CD14-positive monocyte (primary cell): ENCODE measurements at regions not wholly inside any gene's neighbourhood (a gene's known extent, or its start where the extent isn't known, plus 50 kb on each side); places are given as distances from the start of the nearest gene placed in this dataset.
"Not testable (repeated sequence)": the region's sequence is repeated elsewhere in the genome, so short reads cannot be mapped to it uniquely, and the experiment has no call there.

Source experiments
- DNase-seq, 3 donors: peaks; one replicate each; pipeline ENCODE4 v3.0.0-alpha.2; 2011 to 2022
- H2AFZ ChIP-seq: 2 replicates; pipeline ENCODE4 v1.6.0; 2012; ENCODE audit warnings: mild to moderate bottlenecking, low read depth, low read length, inconsistent platforms; ENCODE audit not compliant: insufficient read depth, poor library complexity, severe bottlenecking
- H3K27ac ChIP-seq, 2 donors: 1 replicate in 1 of 2; 2 replicates in 1 of 2; pipeline ENCODE4 v1.5.1; 2012 to 2013; ENCODE audit warnings: low read length in 2 of 2, control low read depth in 1 of 2, inconsistent platforms in 1 of 2, low read depth in 1 of 2, mild to moderate bottlenecking in 1 of 2
- H3K27me3 ChIP-seq, 2 donors: one replicate each; pipeline versions ENCODE4 v1.6.0 to v1.6.1; 2011 to 2013; ENCODE audit warnings: low read length in 2 of 2; ENCODE audit not compliant: control insufficient read depth in 2 of 2, insufficient read depth in 2 of 2
- H3K36me3 ChIP-seq, 2 donors: replicated peaks in 1 of 2; 1 replicate in 1 of 2; 2 replicates in 1 of 2; pipeline versions ENCODE4 v1.5.1 to v1.6.1; 2012 to 2013; ENCODE audit warnings: low read length in 2 of 2, control low read depth in 1 of 2, inconsistent platforms in 1 of 2, mild to moderate bottlenecking in 1 of 2; ENCODE audit not compliant: insufficient read depth in 2 of 2, control insufficient read depth in 1 of 2
- H3K4me1 ChIP-seq, 2 donors: 1 replicate in 1 of 2; 2 replicates in 1 of 2; pipeline versions ENCODE4 v1.5.1 to v1.6.1; 2012 to 2013; ENCODE audit warnings: low read length in 2 of 2, control low read depth in 1 of 2, inconsistent platforms in 1 of 2, mild to moderate bottlenecking in 1 of 2, moderate library complexity in 1 of 2; ENCODE audit not compliant: insufficient read depth in 2 of 2, control insufficient read depth in 1 of 2
- H3K4me2 ChIP-seq: replicated peaks from 2 replicates; pipeline ENCODE3; 2012; ENCODE audit warnings: low read length, moderate library complexity, mild to moderate bottlenecking; ENCODE audit not compliant: poor library complexity, severe bottlenecking; ENCODE audit errors: extremely low read depth
- H3K4me3 ChIP-seq, 3 experiments: fragments of 200-600 bp in 1 of 3; sonication (generic) in 1 of 3; replicated peaks in 1 of 3; 1 replicate in 2 of 3; 2 replicates in 1 of 3; pipeline ENCODE4 v1.5.1; 2011 to 2013; ENCODE audit warnings: low read length in 3 of 3, mild to moderate bottlenecking in 3 of 3, control low read depth in 2 of 3, low read depth in 2 of 3, inconsistent platforms in 1 of 3, moderate library complexity in 1 of 3
- H3K79me2 ChIP-seq: 2 replicates; pipeline ENCODE4 v1.6.0; 2012; ENCODE audit warnings: mild to moderate bottlenecking, control low read depth, inconsistent platforms, low read length, moderate library complexity; ENCODE audit not compliant: insufficient read depth
- H3K9ac ChIP-seq: 2 replicates; pipeline ENCODE4 v1.6.0; 2017; ENCODE audit warnings: low read length, mild to moderate bottlenecking; ENCODE audit not compliant: insufficient read depth, poor library complexity, severe bottlenecking
- H3K9me3 ChIP-seq, 2 donors: replicated peaks in 1 of 2; 1 replicate in 1 of 2; 2 replicates in 1 of 2; pipeline versions ENCODE4 v1.5.1 to v1.6.1; 2012 to 2013; ENCODE audit warnings: low read length in 2 of 2, control low read depth in 1 of 2; ENCODE audit not compliant: control insufficient read depth in 1 of 2, insufficient read depth in 1 of 2
- H4K20me1 ChIP-seq: 2 replicates; pipeline ENCODE4 v1.6.0; 2012; ENCODE audit warnings: mild to moderate bottlenecking, low read length, control low read depth, moderate library complexity; ENCODE audit not compliant: insufficient read depth
- H3K27ac Mint-ChIP-seq, 7 donors: one replicate each; pipeline ENCODE4 v1.8.0; 2020; ENCODE audit warnings: mild to moderate bottlenecking in 7 of 7, mixed read lengths in 7 of 7, moderate library complexity in 6 of 7, inconsistent platforms in 2 of 7
- H3K27me3 Mint-ChIP-seq, 3 donors: one replicate each; pipeline ENCODE4 v1.8.0; 2021 to 2022; ENCODE audit warnings: low read depth in 3 of 3, mild to moderate bottlenecking in 3 of 3, mixed read lengths in 3 of 3, moderate library complexity in 3 of 3, inconsistent platforms in 1 of 3
- H3K36me3 Mint-ChIP-seq, 2 donors: one replicate each; pipeline ENCODE4 v1.8.0; 2020; ENCODE audit warnings: mixed read lengths in 2 of 2, inconsistent platforms in 1 of 2, mild to moderate bottlenecking in 1 of 2
- H3K4me1 Mint-ChIP-seq: one replicate; pipeline ENCODE4 v1.8.0; 2020; ENCODE audit warnings: mild to moderate bottlenecking, mixed read lengths
- H3K4me3 Mint-ChIP-seq, 2 donors: one replicate each; pipeline ENCODE4 v1.8.0; 2020; ENCODE audit warnings: mild to moderate bottlenecking in 2 of 2, mixed read lengths in 2 of 2, moderate library complexity in 1 of 2
- H3K9me3 Mint-ChIP-seq, 7 donors: one replicate each; pipeline ENCODE4 v1.8.0; 2020 to 2022; ENCODE audit warnings: mixed read lengths in 7 of 7, mild to moderate bottlenecking in 6 of 7, moderate library complexity in 6 of 7, inconsistent platforms in 2 of 7
- WGBS: methylation state at CpG from one replicate; pipeline ENCODE4 v1.1.5; 2013; ENCODE audit warnings: missing lambda C conversion rate; ENCODE audit not compliant: insufficient coverage; 5-methylcytosine and 5-hydroxymethylcytosine counted together
- intact Hi-C, 2 donors: fragments of 100-400 bp; cut with micrococcal nuclease; formaldehyde crosslinking; loops; one replicate each; pipeline versions ENCODE4 v1.15.0 to v1.15.1; 2023
- TF ChIP-seq, protein P1 (sequence below): fragments of 200-600 bp; IDR thresholded peaks from one replicate; pipeline ENCODE4 v1.8.0; 2022; ENCODE audit warnings: antibody characterized with exemption, mild to moderate bottlenecking

DNA sequence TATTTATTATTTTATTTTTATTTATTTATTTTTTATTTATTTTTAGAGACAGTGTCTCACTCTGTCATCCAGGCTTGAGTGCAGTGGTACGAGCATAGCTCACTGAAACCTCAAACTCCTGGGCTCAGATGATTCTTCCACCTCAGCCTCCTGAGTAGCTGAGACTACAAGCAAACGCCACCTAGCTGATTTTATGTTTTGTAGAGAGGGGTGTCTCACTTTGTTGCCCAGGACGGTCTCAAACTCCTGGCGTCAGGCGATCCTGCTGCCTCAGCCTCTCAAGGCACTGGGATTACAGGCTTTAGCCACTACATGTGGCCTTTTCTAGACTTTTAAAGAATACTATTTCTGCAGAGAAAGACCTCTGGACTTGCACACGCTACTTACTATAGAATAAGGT, 61.3 kb upstream of the C1orf53 start:
- Mint-ChIP-seq H3K36me3 (no peaks in the 10 kb centered on the region), H3K4me3 (no peak overlapping the region), H3K4me1 (peaks cover 31% of the 10 kb centered on the region), H3K27ac (peak overlapping the region in 3 of 7 donors; percentile 30 to 50 (median 35)), H3K9me3 (peaks cover 0 to 3% (median 0%) of the 10 kb centered on the region in 7 donors), H3K27me3 (peaks cover 0 to 1% (median 0%) of the 10 kb centered on the region in 3 donors)
- TF ChIP-seq, protein P1, sequence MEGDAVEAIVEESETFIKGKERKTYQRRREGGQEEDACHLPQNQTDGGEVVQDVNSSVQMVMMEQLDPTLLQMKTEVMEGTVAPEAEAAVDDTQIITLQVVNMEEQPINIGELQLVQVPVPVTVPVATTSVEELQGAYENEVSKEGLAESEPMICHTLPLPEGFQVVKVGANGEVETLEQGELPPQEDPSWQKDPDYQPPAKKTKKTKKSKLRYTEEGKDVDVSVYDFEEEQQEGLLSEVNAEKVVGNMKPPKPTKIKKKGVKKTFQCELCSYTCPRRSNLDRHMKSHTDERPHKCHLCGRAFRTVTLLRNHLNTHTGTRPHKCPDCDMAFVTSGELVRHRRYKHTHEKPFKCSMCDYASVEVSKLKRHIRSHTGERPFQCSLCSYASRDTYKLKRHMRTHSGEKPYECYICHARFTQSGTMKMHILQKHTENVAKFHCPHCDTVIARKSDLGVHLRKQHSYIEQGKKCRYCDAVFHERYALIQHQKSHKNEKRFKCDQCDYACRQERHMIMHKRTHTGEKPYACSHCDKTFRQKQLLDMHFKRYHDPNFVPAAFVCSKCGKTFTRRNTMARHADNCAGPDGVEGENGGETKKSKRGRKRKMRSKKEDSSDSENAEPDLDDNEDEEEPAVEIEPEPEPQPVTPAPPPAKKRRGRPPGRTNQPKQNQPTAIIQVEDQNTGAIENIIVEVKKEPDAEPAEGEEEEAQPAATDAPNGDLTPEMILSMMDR: no peak
- H3K79me2 ChIP-seq: no peaks in the 10 kb centered on the region
- H3K4me2 ChIP-seq: no peak overlapping the region
- no peaks in the 10 kb centered on the region for H3K27me3 ChIP-seq
- H4K20me1 ChIP-seq: no peaks in the 10 kb centered on the region
- no peaks in the 10 kb centered on the region for H3K9me3 ChIP-seq
- peaks cover 20 to 25% of the 10 kb centered on the region in 2 donors for H3K4me1 ChIP-seq
- H3K9ac ChIP-seq: no peak overlapping the region
- H2AFZ ChIP-seq: no peak overlapping the region
- H3K4me3 ChIP-seq: no peak overlapping the region
- H3K27ac ChIP-seq: no peak overlapping the region
- no peaks in the 10 kb centered on the region for H3K36me3 ChIP-seq
- intact Hi-C loops: no loop called here
- no CpG with 5 or more reads among the region's 6 CpGs for WGBS
- no peak for DNase-seq

DNA sequence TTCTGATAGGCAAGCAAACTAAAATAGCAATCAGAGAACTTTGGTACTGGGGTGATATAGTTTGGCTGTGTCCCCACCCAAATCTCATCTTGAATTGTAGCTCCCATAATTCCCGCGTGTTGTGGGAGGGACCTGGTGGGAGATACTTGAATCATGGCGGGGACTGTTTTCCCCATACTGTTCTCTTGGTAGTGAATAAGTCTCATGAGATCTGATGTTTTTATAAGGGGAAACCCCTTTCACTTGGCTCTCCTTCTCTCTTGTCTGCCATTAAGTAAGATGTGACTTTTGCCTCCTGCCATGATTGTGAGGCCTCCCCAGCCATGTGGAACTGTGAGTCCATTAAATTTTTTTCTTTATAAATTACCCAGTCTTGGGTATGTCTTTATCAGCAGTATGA, 62.6 kb upstream of the C1orf53 start:
- not testable (repeated sequence) for H3K27me3 Mint-ChIP-seq, H2AFZ ChIP-seq, H3K9ac ChIP-seq, H3K4me2 ChIP-seq, H4K20me1 ChIP-seq, H3K27ac ChIP-seq, H3K36me3 Mint-ChIP-seq, H3K79me2 ChIP-seq, H3K27me3 ChIP-seq, H3K9me3 ChIP-seq, H3K4me3 Mint-ChIP-seq, H3K9me3 Mint-ChIP-seq, H3K4me3 ChIP-seq, H3K36me3 ChIP-seq
- H3K4me1 Mint-ChIP-seq: peaks cover 31% of the 10 kb centered on the region
- peaks cover 20 to 25% of the 10 kb centered on the region in 2 donors for H3K4me1 ChIP-seq
- intact Hi-C loops: loop anchor here (5.0 kb wide), 1 partner anchor 62 kb away; the partner anchor contains the start of gene DENND1B (in 2 of the 2)
- DNase-seq: peak in 1 of 3 donors; percentile 22
- peak overlapping the region in 2 of 7 donors; percentile 53 to 71 for H3K27ac Mint-ChIP-seq
- no CpG with 5 or more reads among the region's 3 CpGs for WGBS
